Peyer's patch (tissue), 4 donors: ENCODE measurements at regions not wholly inside any gene's neighbourhood (a gene's known extent, or its start where the extent isn't known, plus 50 kb on each side); places are given as distances from the start of the nearest gene placed in this dataset.

Experiments
- CTCF ChIP-seq, 6 experiments: fragments of 450-650 bp in 4 of 6; fragments of 200-600 bp in 2 of 6; sonication (generic) in 1 of 6; IDR thresholded peaks; one replicate each; pipeline ENCODE4 v1.5.1; 2017 to 2019; ENCODE audit warnings: antibody characterized with exemption in 6 of 6, mild to moderate bottlenecking in 3 of 6, moderate library complexity in 1 of 6
- POLR2A ChIP-seq, 2 donors: fragments of 450-650 bp; IDR thresholded peaks; one replicate each; pipeline ENCODE4 v1.5.1; 2017; ENCODE audit warnings: antibody characterized with exemption in 2 of 2, mild to moderate bottlenecking in 2 of 2, moderate library complexity in 2 of 2

GRCh38 chrX:96183391-96183790 is 501.3 kb upstream of the DIAPH2 start:
- TF ChIP-seq CTCF (IDR thresholded peaks at IDR 0.05) (no peak), POLR2A (IDR thresholded peaks at IDR 0.05) (no peak)
